Fibroblast of lung (primary cell): ENCODE measurements at regions not wholly inside any gene's neighbourhood (a gene's known extent, or its start where the extent isn't known, plus 50 kb on each side); places are given as distances from the start of the nearest gene placed in this dataset.

Experiments used
- CTCF ChIP-seq, 2 donors: IDR thresholded peaks in 1 of 2; conservative IDR thresholded peaks in 1 of 2; 1 replicate in 1 of 2; 2 replicates in 1 of 2; pipeline ENCODE4 v1.5.1; 2011 to 2012; ENCODE audit warnings: low read length in 2 of 2, control low read depth in 1 of 2, inconsistent platforms in 1 of 2, low read depth in 1 of 2, mild to moderate bottlenecking in 1 of 2
- EZH2 ChIP-seq: IDR thresholded peaks from 2 replicates; pipeline ENCODE4 v1.5.1; 2012; ENCODE audit warnings: low read length, control low read depth, mild to moderate bottlenecking; ENCODE audit errors: missing control alignments

DNA sequence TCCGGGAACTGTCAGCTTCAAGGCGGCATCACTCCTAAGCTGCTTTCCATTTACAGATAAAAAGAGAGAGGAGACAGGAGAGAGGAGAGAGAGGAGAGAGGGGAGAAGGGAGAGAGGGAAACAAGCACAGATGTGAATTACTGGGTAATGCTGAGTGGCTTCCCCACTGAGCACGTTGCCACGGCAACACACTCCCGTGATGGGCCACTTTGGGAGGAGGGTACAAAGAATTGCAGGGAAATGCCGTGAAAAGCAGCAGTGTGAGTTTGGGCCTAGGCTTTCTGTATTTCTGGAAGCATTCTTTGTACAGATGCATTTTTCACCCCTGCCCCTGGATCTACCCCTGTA lies 128.0 kb upstream of the IRF2BP2 start:
- TF ChIP-seq CTCF (conservative IDR thresholded peaks at IDR 0.05 in 1 of 2, IDR thresholded peaks at IDR 0.05 in 1 of 2; ENCODE audit: low read depth in 1 of 2, low read length in 2 of 2) (no peak), EZH2 (no peak)
